ENCODE measurements at regions not wholly inside any gene's neighbourhood (a gene's known extent, or its start where the extent isn't known, plus 50 kb on each side); places are given as distances from the start of the nearest gene placed in this dataset.

DNA sequence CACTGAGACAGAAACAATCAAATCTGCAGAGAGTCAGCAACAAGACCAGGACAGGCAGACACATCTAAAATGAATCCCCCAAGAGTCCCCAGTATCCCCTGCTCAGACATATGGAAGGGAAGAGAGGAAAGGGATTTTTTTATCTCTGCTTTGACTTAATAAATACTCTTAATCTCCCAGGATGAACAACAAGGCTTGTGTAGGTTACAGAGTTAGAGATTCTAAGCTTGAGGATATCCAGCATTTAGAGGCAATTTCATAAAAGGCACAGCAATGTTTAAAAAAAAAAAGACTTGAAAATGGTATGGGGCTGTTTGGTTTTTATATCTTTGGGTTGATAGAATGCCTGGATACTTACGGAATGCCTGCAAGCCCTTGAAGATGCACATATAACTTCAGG lies 199.9 kb downstream of the ARL4C start:
- Histone ChIP-seq H3K4me3 (replicated peaks in 1 of 2; ENCODE audit: low read depth in 1 of 2, low read length in 2 of 2) (no peak overlapping the region), H2AFZ (ENCODE audit: low read depth, low read length, poor library complexity, severe bottlenecking) (no peak overlapping the region), H3K9me3 (ENCODE audit: control insufficient read depth in 1 of 2, insufficient read depth in 1 of 2, low read depth in 1 of 2, low read length in 2 of 2) (no peaks in the 10 kb centered on the region), H3K4me2 (ENCODE audit: low read length) (no peak overlapping the region), H3K27me3 (ENCODE audit: insufficient read depth, low read length) (no peaks in the 10 kb centered on the region), H4K20me1 (ENCODE audit: insufficient read depth) (no peaks in the 10 kb centered on the region), H3K36me3 (ENCODE audit: control insufficient read depth in 1 of 2, insufficient read depth in 2 of 2, low read length in 2 of 2) (no peaks in the 10 kb centered on the region), H3K79me2 (ENCODE audit: insufficient read depth, low read length) (no peaks in the 10 kb centered on the region), H3K4me1 (ENCODE audit: control insufficient read depth in 1 of 2, insufficient read depth in 2 of 2, low read length in 2 of 2) (peaks cover 3 to 27% of the 10 kb centered on the region in 2 experiments; a peak in 3 of 4 replicates), H3K9me2 (ENCODE audit: insufficient read depth) (no peaks in the 10 kb centered on the region; the same call in 1 of the 2 replicates), H3K27ac (ENCODE audit: low read depth, low read length) (no peak overlapping the region), H3K9ac (ENCODE audit: low read length) (no peak overlapping the region)
- POLR2A ChIA-PET, result no interaction called here
- ATAC-seq (no peak), DNase-seq (ENCODE audit: low read depth, low spot score) (no peak)
- intact Hi-C loops (cut with micrococcal nuclease), result no loop called here
- CTCF ChIA-PET, result no interaction called here
- RAD21 ChIA-PET (ENCODE audit: low non-redundant PET in 1 of 2, low total read pairs in 2 of 2, uncharacterized antibody in 2 of 2, unreplicated experiment in 2 of 2), result no interaction called here
- TF ChIP-seq EGR1 (IDR thresholded peaks at IDR 0.05; ENCODE audit: low read depth) (no peak), CBX3 (IDR thresholded peaks at IDR 0.05; ENCODE audit: low read depth) (no peak), EZH2 (IDR thresholded peaks at IDR 0.05) (no peak), ZNF274 (IDR thresholded peaks at IDR 0.05; ENCODE audit: low read depth, low read length) (no peak), ZBTB33 (IDR thresholded peaks at IDR 0.05; ENCODE audit: extremely low read depth, insufficient replicate concordance, low read length) (no peak), ELF1 (IDR thresholded peaks at IDR 0.05; ENCODE audit: borderline replicate concordance, low read depth) (no peak), SRF (IDR thresholded peaks at IDR 0.05; ENCODE audit: low read depth) (no peak), YY1 (IDR thresholded peaks at IDR 0.05; ENCODE audit: extremely low read depth, insufficient replicate concordance, low read depth, low read length) (no peak), CTCF (IDR thresholded peaks at IDR 0.05 in 2 of 3, conservative IDR thresholded peaks at IDR 0.05 in 1 of 3; ENCODE audit: borderline replicate concordance in 1 of 3, insufficient read depth in 1 of 3, low read depth in 2 of 3, low read length in 2 of 3) (no peak), EZH2phosphoT487 (IDR thresholded peaks at IDR 0.05; ENCODE audit: borderline replicate concordance) (no peak), ZFX (IDR thresholded peaks at IDR 0.05) (no peak), CEBPB (IDR thresholded peaks at IDR 0.05; ENCODE audit: low read depth) (no peak), SP1 (IDR thresholded peaks at IDR 0.05; ENCODE audit: low read depth) (no peak), FOSL1 (IDR thresholded peaks at IDR 0.05; ENCODE audit: low read depth) (no peak), RAD21 (IDR thresholded peaks at IDR 0.05; ENCODE audit: low read depth) (no peak), POLR2AphosphoS5 (IDR thresholded peaks at IDR 0.05; ENCODE audit: low read depth, low read length) (no peak), JUND (IDR thresholded peaks at IDR 0.05) (no peak)
- TF ChIP-seq, protein P1, sequence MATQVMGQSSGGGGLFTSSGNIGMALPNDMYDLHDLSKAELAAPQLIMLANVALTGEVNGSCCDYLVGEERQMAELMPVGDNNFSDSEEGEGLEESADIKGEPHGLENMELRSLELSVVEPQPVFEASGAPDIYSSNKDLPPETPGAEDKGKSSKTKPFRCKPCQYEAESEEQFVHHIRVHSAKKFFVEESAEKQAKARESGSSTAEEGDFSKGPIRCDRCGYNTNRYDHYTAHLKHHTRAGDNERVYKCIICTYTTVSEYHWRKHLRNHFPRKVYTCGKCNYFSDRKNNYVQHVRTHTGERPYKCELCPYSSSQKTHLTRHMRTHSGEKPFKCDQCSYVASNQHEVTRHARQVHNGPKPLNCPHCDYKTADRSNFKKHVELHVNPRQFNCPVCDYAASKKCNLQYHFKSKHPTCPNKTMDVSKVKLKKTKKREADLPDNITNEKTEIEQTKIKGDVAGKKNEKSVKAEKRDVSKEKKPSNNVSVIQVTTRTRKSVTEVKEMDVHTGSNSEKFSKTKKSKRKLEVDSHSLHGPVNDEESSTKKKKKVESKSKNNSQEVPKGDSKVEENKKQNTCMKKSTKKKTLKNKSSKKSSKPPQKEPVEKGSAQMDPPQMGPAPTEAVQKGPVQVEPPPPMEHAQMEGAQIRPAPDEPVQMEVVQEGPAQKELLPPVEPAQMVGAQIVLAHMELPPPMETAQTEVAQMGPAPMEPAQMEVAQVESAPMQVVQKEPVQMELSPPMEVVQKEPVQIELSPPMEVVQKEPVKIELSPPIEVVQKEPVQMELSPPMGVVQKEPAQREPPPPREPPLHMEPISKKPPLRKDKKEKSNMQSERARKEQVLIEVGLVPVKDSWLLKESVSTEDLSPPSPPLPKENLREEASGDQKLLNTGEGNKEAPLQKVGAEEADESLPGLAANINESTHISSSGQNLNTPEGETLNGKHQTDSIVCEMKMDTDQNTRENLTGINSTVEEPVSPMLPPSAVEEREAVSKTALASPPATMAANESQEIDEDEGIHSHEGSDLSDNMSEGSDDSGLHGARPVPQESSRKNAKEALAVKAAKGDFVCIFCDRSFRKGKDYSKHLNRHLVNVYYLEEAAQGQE (IDR thresholded peaks at IDR 0.05; ENCODE audit: low read depth), result no peak
- no TSS peak for BruUV-seq (replicated peaks)

All from HCT116 (cell line).